H1 (cell line): ENCODE measurements at regions not wholly inside any gene's neighbourhood (a gene's known extent, or its start where the extent isn't known, plus 50 kb on each side); places are given as distances from the start of the nearest gene placed in this dataset.

ENCODE experiments used
- CTCF ChIA-PET: fragments of 300-600 bp; sonication (Branson Sonifier 250); formaldehyde crosslinking; loops from one replicate; lab custom pipeline; 2021; ENCODE audit not compliant: partially characterized antibody; lab: Charles Lee
- POLR2A ChIA-PET: fragments of 300-600 bp; sonication (Branson Sonifier 250); formaldehyde crosslinking; loops from one replicate; lab custom pipeline; 2021; ENCODE audit warnings: inconsistent platforms; ENCODE audit not compliant: partially characterized antibody; lab: Charles Lee
- DNase-seq, 2 experiments: peaks; one replicate each; pipeline versions ENCODE4 v3.0.0 to v3.0.0-alpha.2; 2010 to 2022; ENCODE audit warnings: low spot score in 2 of 2, low read depth in 1 of 2, mixed read lengths in 1 of 2
- FAIRE-seq: peaks from 2 replicates; lab custom pipeline; 2011; peaks lifted over from hg19 to GRCh38; lab: Jason Lieb, UNC
- H2AFZ ChIP-seq: 2 replicates; pipeline ENCODE4 v1.8.1; 2012; ENCODE audit warnings: low read length, inconsistent platforms
- H2AK5ac ChIP-seq: 2 replicates; pipeline ENCODE4 v1.6.1; 2013; ENCODE audit warnings: low read depth, low read length
- H2BK120ac ChIP-seq: replicated peaks from 2 replicates; pipeline ENCODE3; 2013; ENCODE audit warnings: low read depth, low read length, inconsistent platforms
- H2BK12ac ChIP-seq: 2 replicates; pipeline ENCODE4 v1.6.1; 2013; ENCODE audit warnings: low read depth, low read length
- H2BK15ac ChIP-seq: 2 replicates; pipeline ENCODE4 v1.6.1; 2013; ENCODE audit warnings: low read length
- H2BK20ac ChIP-seq: 2 replicates; pipeline ENCODE4 v1.6.1; 2013; ENCODE audit warnings: low read length
- H2BK5ac ChIP-seq: 2 replicates; pipeline ENCODE4 v1.6.1; 2013; ENCODE audit warnings: low read depth, low read length
- H3K14ac ChIP-seq: 2 replicates; pipeline ENCODE4 v1.6.1; 2013; ENCODE audit warnings: inconsistent platforms; ENCODE audit not compliant: insufficient read length
- H3K18ac ChIP-seq: 2 replicates; pipeline ENCODE4 v1.6.1; 2013; ENCODE audit warnings: low read length; ENCODE audit errors: extremely low read depth
- H3K23ac ChIP-seq: 2 replicates; pipeline ENCODE4 v1.6.1; 2013; ENCODE audit warnings: inconsistent platforms; ENCODE audit not compliant: insufficient read length
- H3K23me2 ChIP-seq: 2 replicates; pipeline ENCODE4 v1.6.1; 2013; ENCODE audit warnings: low read depth, low read length
- H3K27ac ChIP-seq: 2 replicates; pipeline ENCODE4 v1.6.1; 2011; ENCODE audit warnings: low read depth, low read length, inconsistent platforms
- H3K27me3 ChIP-seq, 4 experiments: replicated peaks in 1 of 4; 1 replicate in 1 of 4; 2 replicates in 3 of 4; pipeline versions ENCODE4 v1.6.1 to v1.8.1; 2011 to 2013; ENCODE audit warnings: low read length in 3 of 4, mild to moderate bottlenecking in 3 of 4, inconsistent platforms in 2 of 4, mixed read lengths in 2 of 4, moderate library complexity in 1 of 4; ENCODE audit not compliant: control insufficient read depth in 3 of 4, insufficient read depth in 3 of 4; ENCODE audit errors: extremely low read depth in 1 of 4
- H3K36me3 ChIP-seq, 4 experiments: 2 replicates each; pipeline versions ENCODE4 v1.6.1 to v1.8.1; 2011 to 2013; ENCODE audit warnings: mild to moderate bottlenecking in 4 of 4, low read length in 3 of 4, moderate library complexity in 2 of 4, control low read depth in 1 of 4, inconsistent platforms in 1 of 4; ENCODE audit not compliant: insufficient read depth in 4 of 4, control insufficient read depth in 2 of 4
- H3K4ac ChIP-seq: replicated peaks from 2 replicates; pipeline ENCODE3; 2013; ENCODE audit warnings: low read length, low read depth, mixed read lengths, inconsistent platforms; ENCODE audit not compliant: insufficient read length
- H3K4me1 ChIP-seq, 4 experiments: replicated peaks in 1 of 4; 1 replicate in 1 of 4; 2 replicates in 3 of 4; pipeline versions ENCODE4 v1.6.1 to v1.8.1; 2011 to 2013; ENCODE audit warnings: low read length in 3 of 4, inconsistent platforms in 2 of 4, mixed read lengths in 1 of 4; ENCODE audit not compliant: insufficient read depth in 4 of 4, control insufficient read depth in 3 of 4
- H3K4me2 ChIP-seq, 2 experiments: 2 replicates each; pipeline versions ENCODE4 v1.6.1 to v1.8.1; 2011 to 2013; ENCODE audit warnings: low read depth in 2 of 2, low read length in 2 of 2, control low read depth in 1 of 2, inconsistent platforms in 1 of 2, mild to moderate bottlenecking in 1 of 2; ENCODE audit not compliant: insufficient read depth in 1 of 2
- H3K4me3 ChIP-seq, 4 experiments: fragments of 200-600, 300-600 bp in 1 of 4; sonication (generic), shearing (Covaris generic), sonication (Bioruptor Twin) in 1 of 4; 2 replicates each; pipeline versions ENCODE4 v1.5.1 to v1.8.1; 2011 to 2016; ENCODE audit warnings: low read length in 4 of 4, low read depth in 3 of 4, control low read depth in 2 of 4, inconsistent platforms in 2 of 4, mild to moderate bottlenecking in 2 of 4, mixed read lengths in 1 of 4, moderate library complexity in 1 of 4; ENCODE audit not compliant: insufficient read depth in 2 of 4; ENCODE audit errors: extremely low read depth in 1 of 4
- H3K56ac ChIP-seq: replicated peaks from 2 replicates; pipeline ENCODE3; 2013; ENCODE audit warnings: low read depth, mild to moderate bottlenecking, mixed read lengths, low read length, inconsistent platforms; ENCODE audit not compliant: insufficient read length
- H3K79me1 ChIP-seq: 2 replicates; pipeline ENCODE4 v1.6.1; 2013; ENCODE audit warnings: low read depth, low read length, control low read depth
- H3K79me2 ChIP-seq, 2 experiments: 2 replicates each; pipeline versions ENCODE4 v1.6.1 to v1.8.1; 2012 to 2013; ENCODE audit warnings: low read length in 2 of 2, mild to moderate bottlenecking in 2 of 2, inconsistent platforms in 1 of 2; ENCODE audit not compliant: insufficient read depth in 2 of 2, control insufficient read depth in 1 of 2
- H3K9ac ChIP-seq, 4 experiments: replicated peaks in 1 of 4; 1 replicate in 1 of 4; 2 replicates in 3 of 4; pipeline versions ENCODE4 v1.6.1 to v1.8.1; 2011 to 2013; ENCODE audit warnings: low read depth in 3 of 4, low read length in 3 of 4, control low read depth in 2 of 4, mild to moderate bottlenecking in 2 of 4, moderate library complexity in 2 of 4, inconsistent platforms in 1 of 4; ENCODE audit errors: extremely low read depth in 1 of 4
- H3K9me3 ChIP-seq, 2 experiments: 2 replicates each; pipeline versions ENCODE4 v1.6.1 to v1.8.1; 2012 to 2013; ENCODE audit warnings: mild to moderate bottlenecking in 2 of 2, moderate library complexity in 2 of 2, control low read depth in 1 of 2, inconsistent platforms in 1 of 2, low read depth in 1 of 2, low read length in 1 of 2, mixed read lengths in 1 of 2; ENCODE audit not compliant: insufficient read depth in 2 of 2
- H4K20me1 ChIP-seq, 2 experiments: replicated peaks in 1 of 2; 2 replicates each; pipeline versions ENCODE3 to v1.8.1; 2011 to 2013; ENCODE audit warnings: inconsistent platforms in 2 of 2, low read length in 2 of 2, mild to moderate bottlenecking in 1 of 2; ENCODE audit not compliant: insufficient read depth in 2 of 2, control insufficient read depth in 1 of 2
- H4K5ac ChIP-seq: 2 replicates; pipeline ENCODE4 v1.6.1; 2013; ENCODE audit warnings: low read length, low read depth, mixed read lengths, inconsistent platforms; ENCODE audit not compliant: insufficient read length
- H4K8ac ChIP-seq: 2 replicates; pipeline ENCODE4 v1.8.0; 2013; ENCODE audit warnings: mild to moderate bottlenecking, moderate library complexity, low read length, inconsistent platforms; ENCODE audit not compliant: insufficient read depth; ENCODE audit errors: extremely low read depth
- H4K91ac ChIP-seq: replicated peaks from 2 replicates; pipeline ENCODE3; 2013; ENCODE audit warnings: low read length, mixed read lengths, inconsistent platforms; ENCODE audit not compliant: insufficient read length
- CBX8 ChIP-seq: fragments of 300-800, 300-1000 bp; sonication (generic); IDR thresholded peaks from 2 replicates; pipeline ENCODE4 v1.7.1; 2016; ENCODE audit warnings: low read depth, low read length, borderline replicate concordance
- CTBP2 ChIP-seq: IDR thresholded peaks from 2 replicates; pipeline ENCODE4 v1.7.0; 2011; ENCODE audit warnings: borderline replicate concordance, mild to moderate bottlenecking, moderate library complexity, mixed read lengths, low read length; ENCODE audit not compliant: insufficient read depth, insufficient read length
- FOSL1 ChIP-seq: IDR thresholded peaks from 2 replicates; pipeline ENCODE4 v1.6.1; 2011; ENCODE audit warnings: mild to moderate bottlenecking, low read depth, low read length, moderate library complexity; ENCODE audit not compliant: insufficient read depth
- KDM1A ChIP-seq: fragments of 200-600, 300-600 bp; sonication (generic); IDR thresholded peaks from 2 replicates; pipeline ENCODE4 v1.7.1; 2016; ENCODE audit warnings: mild to moderate bottlenecking, low read length, borderline replicate concordance
- PHF8 ChIP-seq: fragments of 200-600 bp; sonication (generic); conservative IDR thresholded peaks from 2 replicates; pipeline ENCODE4 v1.7.1; 2012; ENCODE audit warnings: low read depth, mild to moderate bottlenecking, inconsistent platforms, low read length, moderate library complexity
- RNF2 ChIP-seq: fragments of 200-900, 300-1000 bp; sonication (generic); IDR thresholded peaks from 2 replicates; pipeline ENCODE4 v1.7.1; 2016; ENCODE audit warnings: borderline replicate concordance, low read depth, mild to moderate bottlenecking, antibody characterized with exemption, low read length; ENCODE audit not compliant: poor library complexity, severe bottlenecking; ENCODE audit errors: missing control alignments
- SP2 ChIP-seq: IDR thresholded peaks from 2 replicates; pipeline ENCODE4 v1.6.1; 2012; ENCODE audit warnings: mild to moderate bottlenecking, low read length, inconsistent platforms
- SP4 ChIP-seq: IDR thresholded peaks from 2 replicates; pipeline ENCODE4 v1.6.1; 2012; ENCODE audit warnings: low read length, inconsistent platforms
- TEAD4 ChIP-seq: IDR thresholded peaks from 2 replicates; pipeline ENCODE4 v1.6.1; 2012; ENCODE audit warnings: low read depth, low read length, inconsistent platforms, mixed read lengths
- WGBS, 2 experiments: shearing (Covaris generic) in 1 of 2; methylation state at CpG; one replicate each; pipeline versions ENCODE4 v1.1.6 to v1.1.7; 2013 to 2015; ENCODE audit warnings: low lambda C conversion rate in 2 of 2, mixed read lengths in 2 of 2, inconsistent platforms in 1 of 2, low coverage in 1 of 2, missing lambda C conversion rate in 1 of 2; ENCODE audit not compliant: insufficient replicate concordance in 2 of 2, insufficient coverage in 1 of 2, insufficient read length in 1 of 2; ENCODE audit errors: extremely low coverage in 1 of 2, missing lambda C conversion rate in 1 of 2; 5-methylcytosine and 5-hydroxymethylcytosine counted together
- TF ChIP-seq, protein P1 (sequence below), 3 experiments: IDR thresholded peaks; 1 replicate in 2 of 3; 2 replicates in 1 of 3; pipeline versions ENCODE4 v1.5.1 to v1.6.1; 2011; ENCODE audit warnings: low read length in 3 of 3, mild to moderate bottlenecking in 3 of 3, inconsistent platforms in 2 of 3, low read depth in 1 of 3, moderate library complexity in 1 of 3; ENCODE audit not compliant: insufficient read depth in 1 of 3; ENCODE audit errors: control extremely low read depth in 1 of 3

DNA sequence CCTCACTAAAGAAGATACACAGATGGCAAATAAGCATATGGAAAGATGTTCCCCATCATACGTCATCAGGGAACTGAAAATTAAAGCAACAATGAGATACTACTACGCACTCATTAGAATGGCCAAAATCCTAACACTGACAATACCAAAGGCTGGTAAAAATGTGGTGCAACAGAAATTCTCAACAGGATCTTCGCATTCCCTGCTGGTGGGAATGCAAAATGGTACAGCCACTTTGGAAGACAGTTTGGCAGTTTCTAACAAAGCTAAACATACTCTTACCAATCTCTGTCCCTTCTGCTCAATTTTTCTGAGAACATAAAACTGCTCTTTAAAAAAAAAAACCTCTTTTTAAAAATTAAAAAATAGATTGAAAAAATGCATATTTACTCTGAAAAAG lies 300.2 kb downstream of the FBXW7 start:
- Histone ChIP-seq H3K18ac (no peak overlapping the region), H2BK12ac (no peak overlapping the region), H4K5ac (no peak overlapping the region), H2AFZ (no peak overlapping the region), H3K36me3 (no peaks in the 10 kb centered on the region), H3K4me3 (no peak overlapping the region), H3K79me1 (no peaks in the 10 kb centered on the region), H2BK20ac (no peak overlapping the region), H3K23me2 (no peaks in the 10 kb centered on the region), H3K4ac (no peak overlapping the region), H3K27ac (no peak overlapping the region), H4K20me1 (no peaks in the 10 kb centered on the region), H3K79me2 (no peaks in the 10 kb centered on the region), H3K27me3 (no peaks in the 10 kb centered on the region), H3K14ac (no peak overlapping the region), H2AK5ac (no peak overlapping the region), H2BK5ac (no peak overlapping the region), H4K8ac (no peak overlapping the region), H2BK15ac (no peak overlapping the region), H3K9me3 (no peaks in the 10 kb centered on the region; a peak in 1 of 4 replicates), H3K9ac (no peak overlapping the region), H3K23ac (no peak overlapping the region), H2BK120ac (no peak overlapping the region), H4K91ac (no peak overlapping the region), H3K4me2 (no peak overlapping the region), H3K56ac (no peak overlapping the region), H3K4me1 (no peaks in the 10 kb centered on the region)
- POLR2A ChIA-PET, result interaction anchor here (0.6 kb wide), 1 partner anchor 370 kb away, joined by 3 read pairs; no protein-coding TSS in a partner anchor
- 83% methylated on average over 3 of the region's 3 CpGs; no CpG with 5 or more reads in 1 of the 2 experiments for WGBS, 2 experiments
- CTCF ChIA-PET, result interaction anchor here (0.6 to 1.0 kb wide), 4 partner anchors 22 to 241 kb away, joined by 3 to 4 read pairs (median 3); no protein-coding TSS in a partner anchor
- DNase-seq (no peak), FAIRE-seq (no peak)
- TF ChIP-seq PHF8 (no peak), TEAD4 (peak; percentile 70), SP2 (no peak), KDM1A (no peak), RNF2 (no peak), CBX8 (no peak), FOSL1 (no peak), CTBP2 (no peak), SP4 (no peak)
- TF ChIP-seq, protein P1, sequence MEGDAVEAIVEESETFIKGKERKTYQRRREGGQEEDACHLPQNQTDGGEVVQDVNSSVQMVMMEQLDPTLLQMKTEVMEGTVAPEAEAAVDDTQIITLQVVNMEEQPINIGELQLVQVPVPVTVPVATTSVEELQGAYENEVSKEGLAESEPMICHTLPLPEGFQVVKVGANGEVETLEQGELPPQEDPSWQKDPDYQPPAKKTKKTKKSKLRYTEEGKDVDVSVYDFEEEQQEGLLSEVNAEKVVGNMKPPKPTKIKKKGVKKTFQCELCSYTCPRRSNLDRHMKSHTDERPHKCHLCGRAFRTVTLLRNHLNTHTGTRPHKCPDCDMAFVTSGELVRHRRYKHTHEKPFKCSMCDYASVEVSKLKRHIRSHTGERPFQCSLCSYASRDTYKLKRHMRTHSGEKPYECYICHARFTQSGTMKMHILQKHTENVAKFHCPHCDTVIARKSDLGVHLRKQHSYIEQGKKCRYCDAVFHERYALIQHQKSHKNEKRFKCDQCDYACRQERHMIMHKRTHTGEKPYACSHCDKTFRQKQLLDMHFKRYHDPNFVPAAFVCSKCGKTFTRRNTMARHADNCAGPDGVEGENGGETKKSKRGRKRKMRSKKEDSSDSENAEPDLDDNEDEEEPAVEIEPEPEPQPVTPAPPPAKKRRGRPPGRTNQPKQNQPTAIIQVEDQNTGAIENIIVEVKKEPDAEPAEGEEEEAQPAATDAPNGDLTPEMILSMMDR (IDR thresholded peaks at IDR 0.05; ENCODE audit: control extremely low read depth in 1 of 3, insufficient read depth in 1 of 3, low read depth in 1 of 3, low read length in 3 of 3), result peak in 1 of 3 experiments; percentile 14; a peak in 1 of 4 replicates
